ENCODE measurements at regions not wholly inside any gene's neighbourhood (a gene's known extent, or its start where the extent isn't known, plus 50 kb on each side); places are given as distances from the start of the nearest gene placed in this dataset.

GRCh38 chr17:33352526-33352925 is 59.4 kb upstream of the ASIC2 start:
- no peak for DNase-seq (ENCODE audit: low spot score)

- DNase-seq (ENCODE audit: low spot score): no peak
Observed at GRCh38 chr17:33356266-33356665, 63.2 kb upstream of the ASIC2 start.

GRCh38 chr17:33363475-33363874 is 70.4 kb upstream of the ASIC2 start:
- DNase-seq (ENCODE audit: low spot score): no peak

- DNase-seq (ENCODE audit: low spot score): no peak
Observed at GRCh38 chr17:33366960-33367359, 73.9 kb upstream of the ASIC2 start.

GRCh38 chr17:33369149-33369548 is 76.1 kb upstream of the ASIC2 start:
- no peak for DNase-seq (ENCODE audit: low spot score)

- no peak for DNase-seq (ENCODE audit: low spot score)
Observed at GRCh38 chr17:33369876-33370275, 76.8 kb upstream of the ASIC2 start.

- DNase-seq (ENCODE audit: low spot score): no peak
Observed at GRCh38 chr17:33370401-33370800, 77.3 kb upstream of the ASIC2 start.

- no peak for DNase-seq (ENCODE audit: low spot score)
Observed at GRCh38 chr17:33371377-33371776, 78.3 kb upstream of the ASIC2 start.

GRCh38 chr17:33373273-33373672 is 80.2 kb upstream of the ASIC2 start:
- no peak for DNase-seq (ENCODE audit: low spot score)

GRCh38 chr17:33375103-33375502 is 82.0 kb upstream of the ASIC2 start:
- no peak for DNase-seq (ENCODE audit: low spot score)

- no peak for DNase-seq (ENCODE audit: low spot score)
Observed at GRCh38 chr17:33375783-33376182, 82.7 kb upstream of the ASIC2 start.

GRCh38 chr17:33377837-33378595 is 84.9 kb upstream of the ASIC2 start:
- no peak for DNase-seq (ENCODE audit: low spot score)

GRCh38 chr17:33381201-33381600 is 88.1 kb upstream of the ASIC2 start:
- no peak for DNase-seq (ENCODE audit: low spot score)

- DNase-seq (ENCODE audit: low spot score): no peak
Observed at GRCh38 chr17:33383488-33384023, 90.5 kb upstream of the ASIC2 start.

- DNase-seq (ENCODE audit: low spot score): no peak
Observed at GRCh38 chr17:33385133-33385532, 92.0 kb upstream of the ASIC2 start.

- DNase-seq (ENCODE audit: low spot score): no peak
Observed at GRCh38 chr17:33385713-33386112, 92.6 kb upstream of the ASIC2 start.

- no peak for DNase-seq (ENCODE audit: low spot score)
Observed at GRCh38 chr17:33387406-33387805, 94.3 kb upstream of the ASIC2 start.

- no peak for DNase-seq (ENCODE audit: low spot score)
Observed at GRCh38 chr17:33389504-33390135, 96.5 kb upstream of the ASIC2 start.

GRCh38 chr17:33390479-33391176 is 97.5 kb upstream of the ASIC2 start:
- DNase-seq (ENCODE audit: low spot score): no peak

GRCh38 chr17:33396818-33397217 is 103.7 kb upstream of the ASIC2 start:
- no peak for DNase-seq (ENCODE audit: low spot score)

- no peak for DNase-seq (ENCODE audit: low spot score)
Observed at GRCh38 chr17:33398386-33398785, 105.3 kb upstream of the ASIC2 start.

- DNase-seq (ENCODE audit: low spot score): no peak
Observed at GRCh38 chr17:33401249-33401648, 108.2 kb upstream of the ASIC2 start.

GRCh38 chr17:33403194-33403593 is 110.1 kb upstream of the ASIC2 start:
- DNase-seq (ENCODE audit: low spot score): no peak

All from D341Med (cell line).